ENCODE measurements at regions not wholly inside any gene's neighbourhood (a gene's known extent, or its start where the extent isn't known, plus 50 kb on each side); places are given as distances from the start of the nearest gene placed in this dataset.

GRCh38 chr5:164277720-164278119, 772.3 kb downstream of the MAT2B start:
- H3K4me3 ChIP-seq: no peak overlapping the region
- H3K36me3 ChIP-seq (ENCODE audit: control insufficient read depth in 2 of 2, insufficient read depth in 2 of 2, low read length in 1 of 2): no peaks in the 10 kb centered on the region
- DNase-seq (ENCODE audit: low read depth, low spot score) (no peak), FAIRE-seq (no peak), ATAC-seq (peak; percentile 71)
- H3K27ac ChIP-seq (ENCODE audit: control insufficient read depth, insufficient read depth): no peak overlapping the region
- H3K9ac ChIP-seq (ENCODE audit: control insufficient read depth, insufficient read depth, low read length): no peak overlapping the region
- ChIA-PET CTCF (interaction anchor here (1.0 to 2.8 kb wide), 5 partner anchors 12 to 227 kb away, joined by 3 to 10 read pairs (median 6); no protein-coding TSS in a partner anchor), POLR2A (interaction anchor here (1.2 kb wide), 1 partner anchor 12 kb away, joined by 3 read pairs; no protein-coding TSS in a partner anchor), RAD21 (ENCODE audit: unreplicated experiment) (interaction anchor here (0.9 to 2.3 kb wide), 8 partner anchors 12 to 199 kb away, joined by 3 to 9 read pairs (median 4); no protein-coding TSS in a partner anchor), SMC1A (ENCODE audit: uncharacterized antibody, unreplicated experiment) (interaction anchor here (0.9 to 5.0 kb wide), 16 partner anchors 12 to 265 kb away, joined by 3 to 49 read pairs (median 4); no protein-coding TSS in a partner anchor)
- TF ChIP-seq TBL1XR1 (IDR thresholded peaks at IDR 0.05; ENCODE audit: low read depth, low read length) (no peak), ZNF24 (IDR thresholded peaks at IDR 0.05) (peak; percentile 89), RFX5 (IDR thresholded peaks at IDR 0.05; ENCODE audit: low read depth, low read length) (no peak), ZNF592 (IDR thresholded peaks at IDR 0.05) (no peak), MXI1 (IDR thresholded peaks at IDR 0.05; ENCODE audit: low read depth, low read length) (no peak), MLLT1 (IDR thresholded peaks at IDR 0.05) (no peak)
- no peak overlapping the region for H3K4me2 ChIP-seq (ENCODE audit: control insufficient read depth, insufficient read depth)
- intact Hi-C loops (cut with micrococcal nuclease; ENCODE audit: unreplicated experiment) (no loop called here), in situ Hi-C loops (cut with MboI) (no loop called here)
- BruUV-seq (replicated peaks): no TSS peak
- H2AFZ ChIP-seq (ENCODE audit: control insufficient read depth, low read depth, low read length): no peak overlapping the region
- H4K20me1 ChIP-seq (ENCODE audit: control insufficient read depth, insufficient read depth): no peaks in the 10 kb centered on the region
- H3K27me3 ChIP-seq (replicated peaks in 1 of 2; ENCODE audit: control insufficient read depth in 2 of 2, insufficient read depth in 2 of 2, low read length in 1 of 2): no peaks in the 10 kb centered on the region
- no peaks in the 10 kb centered on the region for H3K4me1 ChIP-seq (ENCODE audit: control insufficient read depth, insufficient read depth, low read length)
- H3K9me3 ChIP-seq (replicated peaks; ENCODE audit: control insufficient read depth, insufficient read depth, low read length): no peaks in the 10 kb centered on the region
- no peaks in the 10 kb centered on the region for H3K79me2 ChIP-seq (ENCODE audit: control insufficient read depth, insufficient read depth, low read length)
- WGBS (ENCODE audit: insufficient coverage, insufficient replicate concordance, low lambda C conversion rate, missing lambda C conversion rate): 0% methylated on average over 2 of the region's 2 CpGs

All from GM12878 (cell line).